SK-N-MC (cell line): ENCODE measurements at regions not wholly inside any gene's neighbourhood (a gene's known extent, or its start where the extent isn't known, plus 50 kb on each side); places are given as distances from the start of the nearest gene placed in this dataset.

Source experiments
- EZH2 ChIP-seq: fragments of 200-600 bp; sonication (generic); IDR thresholded peaks from one replicate; pipeline ENCODE4 v1.6.1; 2017; ENCODE audit warnings: antibody characterized with exemption
- POLR2AphosphoS5 ChIP-seq: IDR thresholded peaks from 2 replicates; pipeline ENCODE4 v1.6.1; 2012; ENCODE audit warnings: mild to moderate bottlenecking, low read depth, low read length, borderline replicate concordance

DNA sequence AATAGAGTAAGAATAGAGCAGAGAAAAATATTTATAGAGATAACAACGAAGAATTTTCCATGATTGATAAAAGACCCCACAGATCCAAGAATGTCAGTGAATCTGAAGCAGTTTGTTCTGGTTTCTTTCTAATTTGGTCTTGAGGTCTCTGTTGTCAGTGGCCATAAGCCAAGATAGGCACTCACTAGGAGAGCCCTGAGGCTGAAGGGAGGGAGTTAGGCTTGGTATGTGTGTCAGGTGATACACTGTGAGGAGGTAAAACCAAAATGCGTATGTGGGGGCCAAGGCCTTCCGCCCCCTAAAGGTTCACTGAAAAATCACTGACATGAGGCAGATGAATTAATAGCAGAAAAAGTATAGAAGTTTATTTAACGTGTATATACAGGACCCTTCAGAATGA, 382.3 kb upstream of the HTR2C start:
- TF ChIP-seq POLR2AphosphoS5 (no peak), EZH2 (no peak)
